GM23248 (cell line): ENCODE measurements at regions not wholly inside any gene's neighbourhood (a gene's known extent, or its start where the extent isn't known, plus 50 kb on each side); places are given as distances from the start of the nearest gene placed in this dataset.
"Not testable (repeated sequence)": the region's sequence is repeated elsewhere in the genome, so short reads cannot be mapped to it uniquely, and the experiment has no call there.

ENCODE experiments used
- DNase-seq: peaks from one replicate; pipeline ENCODE4 v3.0.0-alpha.2; 2015
- H2AFZ ChIP-seq: fragments of 200-600 bp; sonication (generic); 2 replicates; pipeline ENCODE4 v1.6.1; 2016; ENCODE audit warnings: antibody characterized with exemption
- H3F3A ChIP-seq: fragments of 200-600 bp; sonication (generic); 2 replicates; pipeline ENCODE4 v1.6.1; 2016; ENCODE audit warnings: mild to moderate bottlenecking, antibody characterized with exemption, mixed run types; ENCODE audit not compliant: insufficient read depth
- H3K27ac ChIP-seq: fragments of 200-600 bp; sonication (generic); 2 replicates; pipeline ENCODE4 v1.5.1; 2016; ENCODE audit warnings: mild to moderate bottlenecking
- H3K27me3 ChIP-seq: fragments of 200-600 bp; sonication (generic); replicated peaks from 2 replicates; pipeline ENCODE4 v1.6.1; 2016; ENCODE audit warnings: mild to moderate bottlenecking; ENCODE audit not compliant: insufficient read depth
- H3K36me3 ChIP-seq: fragments of 200-600 bp; sonication (generic); 2 replicates; pipeline ENCODE4 v1.6.1; 2016; ENCODE audit warnings: low read depth, mild to moderate bottlenecking
- H3K4me1 ChIP-seq: fragments of 200-600 bp; sonication (generic); 2 replicates; pipeline ENCODE4 v1.6.1; 2016; ENCODE audit warnings: mild to moderate bottlenecking; ENCODE audit not compliant: insufficient read depth
- H3K4me2 ChIP-seq: fragments of 200-600 bp; sonication (generic); one replicate; pipeline ENCODE4 v1.6.1; 2016; ENCODE audit warnings: mild to moderate bottlenecking; ENCODE audit not compliant: unreplicated experiment
- H3K4me3 ChIP-seq: fragments of 200-600 bp; sonication (generic); 2 replicates; pipeline ENCODE4 v1.5.1; 2016; ENCODE audit warnings: mild to moderate bottlenecking
- H3K79me2 ChIP-seq: fragments of 200-600 bp; sonication (generic); 2 replicates; pipeline ENCODE4 v1.6.1; 2016; ENCODE audit warnings: mild to moderate bottlenecking; ENCODE audit not compliant: insufficient read depth
- H3K9ac ChIP-seq: fragments of 200-600 bp; sonication (generic); 2 replicates; pipeline ENCODE4 v1.6.1; 2016; ENCODE audit warnings: mild to moderate bottlenecking
- H3K9me2 ChIP-seq: fragments of 200-600 bp; sonication (generic); 2 replicates; pipeline ENCODE4 v1.6.1; 2016; ENCODE audit warnings: mixed run types, mild to moderate bottlenecking, moderate library complexity; ENCODE audit not compliant: insufficient read depth
- H3K9me3 ChIP-seq: fragments of 200-600 bp; sonication (generic); one replicate; pipeline ENCODE4 v1.6.1; 2017; ENCODE audit warnings: low read depth
- H4K20me1 ChIP-seq: fragments of 200-600 bp; sonication (generic); 2 replicates; pipeline ENCODE4 v1.6.0; 2016; ENCODE audit not compliant: insufficient read depth
- EZH2 ChIP-seq: fragments of 200-600 bp; sonication (generic); IDR thresholded peaks from 2 replicates; pipeline ENCODE4 v1.6.1; 2018; ENCODE audit warnings: antibody characterized with exemption, mild to moderate bottlenecking; ENCODE audit not compliant: insufficient read depth, poor library complexity, severe bottlenecking
- EZH2phosphoT487 ChIP-seq: fragments of 200-600 bp; sonication (generic); IDR thresholded peaks from 2 replicates; pipeline ENCODE4 v1.6.1; 2018; ENCODE audit warnings: antibody characterized with exemption, moderate library complexity, mild to moderate bottlenecking, low read depth; ENCODE audit not compliant: insufficient read depth
- WGBS, 2 experiments: methylation state at CpG; one replicate each; pipeline ENCODE4 v1.1.6; 2015 to 2017; ENCODE audit warnings: low lambda C conversion rate in 2 of 2, low coverage in 1 of 2; ENCODE audit errors: missing lambda C conversion rate in 2 of 2; 5-methylcytosine and 5-hydroxymethylcytosine counted together
- in situ Hi-C: fragments of 300-500 bp; cut with MboI; formaldehyde crosslinking; loops from 2 replicates; pipeline ENCODE4 v1.15.0; 2020

GRCh38 chr3:87491843-87492242 is 215.5 kb upstream of the POU1F1 start:
- TF ChIP-seq EZH2phosphoT487 = no peak
- TF ChIP-seq EZH2 = no peak
- Histone ChIP-seq H2AFZ (no peak overlapping the region), H3K9me2 (no peaks in the 10 kb centered on the region), H3K4me1 (no peaks in the 10 kb centered on the region), H4K20me1 (no peaks in the 10 kb centered on the region), H3K9me3 (no peaks in the 10 kb centered on the region), H3K27ac (no peak overlapping the region), H3K4me2 (no peak overlapping the region), H3K36me3 (no peaks in the 10 kb centered on the region), H3F3A (no peaks in the 10 kb centered on the region), H3K4me3 (no peak overlapping the region), H3K27me3 (peaks cover 30% of the 10 kb centered on the region; the same call in 1 of the 2 replicates), H3K79me2 (no peaks in the 10 kb centered on the region), H3K9ac (no peak overlapping the region)
- in situ Hi-C loops = loop anchor here (10.0 kb wide), 1 partner anchor 137 kb away; no protein-coding TSS in a partner anchor
- peak; percentile 28 for DNase-seq
- WGBS, 2 experiments = 25 to 27% methylated on average over 2 of the region's 2 CpGs

GRCh38 chr3:87489892-87490291 is 213.5 kb upstream of the POU1F1 start:
- H3K4me3 ChIP-seq = no peak overlapping the region
- H3K36me3 ChIP-seq = no peaks in the 10 kb centered on the region
- H3K9me2 ChIP-seq = no peaks in the 10 kb centered on the region
- H4K20me1 ChIP-seq = no peaks in the 10 kb centered on the region
- H3K4me1 ChIP-seq = no peaks in the 10 kb centered on the region
- in situ Hi-C loops = loop anchor here (10.0 kb wide), 1 partner anchor 135 kb away; no protein-coding TSS in a partner anchor
- H3K9ac ChIP-seq = no peak overlapping the region
- H2AFZ ChIP-seq = no peak overlapping the region
- WGBS, 2 experiments = 30 to 39% methylated on average over 4 of the region's 4 CpGs
- DNase-seq = no peak
- peaks cover 30% of the 10 kb centered on the region; the same call in 1 of the 2 replicates for H3K27me3 ChIP-seq
- TF ChIP-seq EZH2phosphoT487 = no peak
- no peak for TF ChIP-seq EZH2
- no peaks in the 10 kb centered on the region for H3F3A ChIP-seq
- H3K27ac ChIP-seq = no peak overlapping the region
- H3K4me2 ChIP-seq = no peak overlapping the region
- H3K79me2 ChIP-seq = no peaks in the 10 kb centered on the region
- no peaks in the 10 kb centered on the region for H3K9me3 ChIP-seq

GRCh38 chr3:87488765-87489164 is 212.4 kb upstream of the POU1F1 start:
- peak; percentile 56 for DNase-seq
- Histone ChIP-seq H3K9me3 (no peaks in the 10 kb centered on the region), H3K4me2 (no peak overlapping the region)

GRCh38 chr3:87486635-87487034 is 210.3 kb upstream of the POU1F1 start:
- H3K4me1 ChIP-seq, H3K4me3 ChIP-seq, in situ Hi-C loops, DNase-seq, H3K4me2 ChIP-seq, H4K20me1 ChIP-seq, H3K36me3 ChIP-seq, H3F3A ChIP-seq, H3K9me2 ChIP-seq, H3K79me2 ChIP-seq, H3K27ac ChIP-seq, H3K9ac ChIP-seq, H2AFZ ChIP-seq, H3K9me3 ChIP-seq: not testable (repeated sequence)
- H3K27me3 ChIP-seq = peaks cover 20% of the 10 kb centered on the region; the same call in 1 of the 2 replicates
- 34 to 36% methylated on average over 3 of the region's 3 CpGs for WGBS, 2 experiments

More at GRCh38 chr3:87488765-87489164, 212.4 kb upstream of the POU1F1 start:
- Histone ChIP-seq H3K9ac (no peak overlapping the region), H3K27ac (no peak overlapping the region), H3K27me3 (peaks cover 30% of the 10 kb centered on the region; the same call in 1 of the 2 replicates), H3K4me3 (no peak overlapping the region), H3K36me3 (no peaks in the 10 kb centered on the region), H3K4me1 (no peaks in the 10 kb centered on the region), H3F3A (no peaks in the 10 kb centered on the region), H4K20me1 (no peaks in the 10 kb centered on the region), H3K9me2 (no peaks in the 10 kb centered on the region), H2AFZ (no peak overlapping the region), H3K79me2 (no peaks in the 10 kb centered on the region)
- TF ChIP-seq EZH2 = no peak
- no peak for TF ChIP-seq EZH2phosphoT487
- in situ Hi-C loops = no loop called here
- WGBS, 2 experiments = 0 to 5% methylated on average over 2 of the region's 2 CpGs

GRCh38 chr3:87486115-87486514 is 209.7 kb upstream of the POU1F1 start:
- 22 to 28% methylated on average over 2 of the region's 2 CpGs for WGBS, 2 experiments

More at GRCh38 chr3:87486115-87486514, 209.7 kb upstream of the POU1F1 start:
- TF ChIP-seq EZH2 (no peak), EZH2phosphoT487 (no peak)
- in situ Hi-C loops = no loop called here
- Histone ChIP-seq H3K4me2 (no peak overlapping the region), H3K79me2 (no peaks in the 10 kb centered on the region), H3K4me1 (no peaks in the 10 kb centered on the region), H3K9me2 (no peaks in the 10 kb centered on the region), H3K4me3 (no peak overlapping the region), H3K36me3 (no peaks in the 10 kb centered on the region), H2AFZ (no peak overlapping the region), H3F3A (no peaks in the 10 kb centered on the region), H3K27ac (no peak overlapping the region), H3K9ac (no peak overlapping the region), H3K9me3 (no peaks in the 10 kb centered on the region), H3K27me3 (peaks cover 20% of the 10 kb centered on the region; the same call in 1 of the 2 replicates), H4K20me1 (no peaks in the 10 kb centered on the region)
- DNase-seq = no peak
